HG03103 (cell line): ENCODE measurements at regions not wholly inside any gene's neighbourhood (a gene's known extent, or its start where the extent isn't known, plus 50 kb on each side); places are given as distances from the start of the nearest gene placed in this dataset.

Experiments used
- ATAC-seq: cut with Tn5 transposase; IDR thresholded peaks from one replicate; pipeline ENCODE4 v1.9.1; 2021; ENCODE audit warnings: low read depth; ENCODE audit not compliant: unreplicated experiment

DNA sequence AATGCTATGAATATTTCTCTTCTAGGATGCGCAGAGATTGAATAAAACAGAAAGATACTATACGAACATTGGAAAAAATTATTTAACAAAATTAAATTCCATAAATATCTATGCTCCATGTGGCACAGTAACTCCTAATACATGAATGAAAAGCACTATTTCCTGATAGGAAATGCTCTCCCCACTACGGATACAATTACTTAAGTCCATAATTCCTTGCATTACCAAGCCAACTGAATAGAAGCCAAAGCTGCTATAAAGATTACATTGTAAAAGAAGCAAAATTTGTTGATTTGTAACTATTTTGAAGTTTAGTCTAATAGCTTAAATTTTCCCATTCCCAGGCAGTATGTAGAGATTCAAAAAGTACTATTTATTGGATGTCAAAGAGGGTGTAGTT is 61.8 kb upstream of the SNX2 start:
- no peak for ATAC-seq

DNA sequence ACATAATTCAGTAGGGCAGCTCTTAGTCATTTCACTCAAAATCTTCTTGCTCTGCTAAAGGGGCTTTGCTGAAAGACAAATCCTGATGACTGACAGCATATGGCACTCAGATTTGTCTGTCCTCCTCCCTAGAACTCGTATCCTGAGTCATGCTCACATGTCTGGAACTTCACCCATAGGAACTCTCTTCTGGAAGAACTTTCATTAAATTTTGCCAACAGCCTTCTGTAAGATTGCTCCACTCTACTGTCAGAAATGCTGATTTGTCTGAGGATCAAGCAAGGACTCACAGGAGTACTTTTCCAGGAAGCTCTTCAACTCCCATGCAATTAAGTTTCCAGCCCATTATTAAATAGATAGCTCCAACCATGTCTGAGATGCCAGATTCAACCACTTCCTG is 59.8 kb upstream of the SNX2 start:
- no peak for ATAC-seq

DNA sequence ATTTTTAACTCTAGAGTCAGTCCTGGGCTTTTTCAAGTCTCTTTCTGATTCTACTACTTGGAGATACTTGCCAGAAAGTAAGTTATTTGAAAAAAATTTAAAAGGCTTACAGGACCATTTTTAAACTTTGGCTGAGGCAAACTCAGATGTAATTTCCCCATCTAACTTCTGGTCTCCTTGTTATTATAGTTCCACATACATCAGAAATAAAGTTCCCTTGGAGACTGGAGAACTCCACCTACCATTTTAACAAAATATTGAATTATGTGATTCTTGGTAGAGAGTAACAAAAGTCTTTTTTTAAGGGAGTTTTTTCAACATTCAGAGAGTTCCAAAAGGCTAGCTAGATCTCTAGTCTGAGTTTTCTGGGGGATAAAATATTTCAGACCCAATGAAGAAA is 56.3 kb upstream of the SNX2 start:
- ATAC-seq = no peak

DNA sequence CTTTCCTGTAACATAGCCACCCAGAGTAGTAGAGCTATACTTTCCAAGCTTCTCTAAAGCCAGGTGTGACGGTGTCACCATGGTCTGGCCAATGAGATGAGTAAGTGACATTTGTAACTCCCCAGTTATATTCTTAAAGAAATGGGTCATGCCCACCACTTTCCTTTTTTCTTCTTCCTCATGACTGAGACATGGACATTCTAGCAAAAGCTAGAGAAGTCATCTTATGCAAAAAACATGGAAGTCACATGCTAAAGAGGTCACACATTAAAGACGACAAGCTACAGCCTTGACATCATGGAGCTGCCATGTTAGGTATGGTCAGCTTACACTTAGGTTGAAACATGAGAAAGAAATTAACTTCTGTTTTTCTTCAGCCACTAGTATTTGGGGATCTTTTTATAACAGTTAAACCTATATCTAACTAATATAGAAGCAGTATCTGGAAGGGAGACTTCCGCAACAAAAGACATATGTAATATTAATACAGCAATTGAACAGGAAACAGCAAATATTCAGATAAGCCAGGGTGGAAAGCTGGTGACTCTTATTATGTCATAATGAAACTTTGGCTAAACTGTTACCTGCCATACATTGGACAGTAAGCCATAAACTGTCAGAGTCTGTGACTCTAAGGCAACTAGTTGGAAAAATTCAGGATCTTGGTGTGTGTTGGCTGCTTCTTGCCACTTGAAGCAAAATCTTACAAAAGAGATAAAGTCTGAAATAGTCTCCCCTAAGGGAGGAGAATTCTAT is 54.7 kb upstream of the SNX2 start:
- no peak for ATAC-seq

DNA sequence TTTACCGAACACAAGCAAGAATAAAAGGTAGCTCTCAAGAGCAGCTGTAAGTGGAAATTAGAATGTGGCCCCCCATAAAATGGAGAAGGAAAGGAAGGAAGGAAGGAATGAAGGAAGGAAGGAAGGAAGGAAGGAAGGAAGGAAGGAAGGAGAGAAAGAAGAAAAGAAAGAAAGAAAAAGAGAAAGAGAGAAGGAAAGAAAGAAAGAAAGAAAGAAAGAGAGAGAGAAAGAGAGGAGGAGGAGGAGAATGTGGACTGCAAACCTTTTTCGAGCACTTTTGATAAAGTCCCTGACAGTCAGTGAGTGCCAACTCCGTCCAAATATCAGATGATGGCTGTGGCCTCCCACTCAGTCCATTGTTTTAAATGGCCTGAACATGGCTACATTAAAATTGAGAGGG is 53.8 kb upstream of the SNX2 start:
- no peak for ATAC-seq

DNA sequence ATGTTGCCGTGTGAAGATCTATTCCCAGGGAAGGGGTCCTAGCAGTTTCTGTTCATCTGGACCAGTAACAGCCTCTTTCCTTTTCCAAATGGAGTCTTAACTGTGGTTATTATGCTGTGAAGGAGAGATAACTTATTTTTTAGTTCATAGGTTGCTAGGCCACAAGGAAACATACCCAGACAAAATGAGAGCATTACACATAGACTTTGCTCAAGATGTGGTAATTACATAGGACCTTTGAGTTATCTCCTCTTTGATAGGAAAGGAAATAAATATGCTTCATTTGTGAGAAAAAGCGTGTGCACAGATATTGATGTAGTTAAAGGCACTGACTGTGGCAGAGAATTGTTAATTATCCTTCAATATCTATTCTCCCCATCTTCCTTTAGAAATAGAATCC is 52.5 kb upstream of the SNX2 start:
- ATAC-seq = no peak

DNA sequence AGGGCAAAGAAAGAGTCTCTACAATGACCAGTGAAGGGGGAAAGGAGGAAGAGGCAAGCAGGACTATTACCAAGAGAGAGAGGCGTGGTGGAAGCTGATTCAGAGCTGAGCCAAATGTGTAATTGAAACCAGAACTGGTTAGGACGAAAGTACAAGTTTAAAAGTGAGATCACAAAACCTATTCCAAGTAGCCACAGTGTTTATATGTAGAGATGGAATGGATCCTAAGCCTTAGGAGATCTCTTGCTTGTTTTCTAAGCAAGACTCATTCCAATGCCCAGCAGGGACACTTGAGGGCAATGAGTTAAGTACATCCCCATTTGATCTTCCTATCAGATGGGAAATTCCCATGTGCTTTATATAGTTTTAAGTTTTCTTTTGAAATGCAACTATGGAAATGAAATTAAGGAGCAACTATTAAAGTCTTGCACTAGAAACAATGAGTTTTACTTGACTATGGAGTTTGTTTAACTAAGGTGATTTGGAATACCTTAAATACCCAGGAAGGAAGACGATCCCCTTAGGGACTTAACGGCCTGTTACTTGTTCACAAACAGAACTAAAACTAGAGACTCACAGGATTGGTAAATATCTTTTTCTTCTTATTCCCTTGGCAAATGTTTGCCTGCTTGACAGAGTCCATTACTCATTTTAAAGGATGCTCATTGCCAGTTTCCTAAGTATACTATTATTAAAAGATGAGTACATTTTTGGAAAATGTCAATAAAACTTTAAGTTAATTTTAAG is 51.1 kb upstream of the SNX2 start:
- ATAC-seq = peak; percentile 89
